ENCODE measurements at regions not wholly inside any gene's neighbourhood (a gene's known extent, or its start where the extent isn't known, plus 50 kb on each side); places are given as distances from the start of the nearest gene placed in this dataset.
"Not testable (repeated sequence)": the region's sequence is repeated elsewhere in the genome, so short reads cannot be mapped to it uniquely, and the experiment has no call there.

- no peak for DNase-seq (ENCODE audit: low read depth)
- no peak for TF ChIP-seq CTCF (IDR thresholded peaks at IDR 0.05; ENCODE audit: control insufficient read depth, extremely low read depth, insufficient read depth)
- H3K4me3 ChIP-seq (ENCODE audit: low read depth, low read length), result no peak overlapping the region
Observed at GRCh38 chr14:23750357-23750756, 114.2 kb downstream of the DHRS2 start.

- TF ChIP-seq CTCF (IDR thresholded peaks at IDR 0.05; ENCODE audit: control insufficient read depth, extremely low read depth, insufficient read depth), result no peak
Observed at GRCh38 chr14:23751616-23752015, 115.5 kb downstream of the DHRS2 start.

GRCh38 chr14:23763394-23763793, 127.2 kb downstream of the DHRS2 start:
- TF ChIP-seq CTCF (IDR thresholded peaks at IDR 0.05; ENCODE audit: control insufficient read depth, extremely low read depth, insufficient read depth), result no peak
- no peak overlapping the region for H3K4me3 ChIP-seq (ENCODE audit: low read depth, low read length)
- DNase-seq (ENCODE audit: low read depth), result no peak

More at GRCh38 chr14:23751616-23752015, 115.5 kb downstream of the DHRS2 start:
- no peak for DNase-seq (ENCODE audit: low read depth)
- H3K4me3 ChIP-seq (ENCODE audit: low read depth, low read length), result no peak overlapping the region

- no peak overlapping the region for H3K4me3 ChIP-seq (ENCODE audit: low read depth, low read length)
- TF ChIP-seq CTCF (IDR thresholded peaks at IDR 0.05; ENCODE audit: control insufficient read depth, extremely low read depth, insufficient read depth), result no peak
- DNase-seq (ENCODE audit: low read depth), result no peak
Observed at GRCh38 chr14:23766737-23767401, 130.7 kb downstream of the DHRS2 start.

GRCh38 chr14:23769221-23769728, 133.1 kb downstream of the DHRS2 start:
- not testable (repeated sequence) for DNase-seq (ENCODE audit: low read depth); H3K4me3 ChIP-seq (ENCODE audit: low read depth, low read length)

GRCh38 chr14:23773981-23774380, 137.8 kb downstream of the DHRS2 start:
- H3K4me3 ChIP-seq (ENCODE audit: low read depth, low read length), result no peak overlapping the region
- DNase-seq (ENCODE audit: low read depth), result no peak
- no peak for TF ChIP-seq CTCF (IDR thresholded peaks at IDR 0.05; ENCODE audit: control insufficient read depth, extremely low read depth, insufficient read depth)

GRCh38 chr14:23776296-23776695, 140.1 kb downstream of the DHRS2 start:
- DNase-seq (ENCODE audit: low read depth), result no peak
- no peak overlapping the region for H3K4me3 ChIP-seq (ENCODE audit: low read depth, low read length)
- TF ChIP-seq CTCF (IDR thresholded peaks at IDR 0.05; ENCODE audit: control insufficient read depth, extremely low read depth, insufficient read depth), result no peak

Data from LNCaP clone FGC (cell line).